GM19452 (cell line): ENCODE measurements at regions not wholly inside any gene's neighbourhood (a gene's known extent, or its start where the extent isn't known, plus 50 kb on each side); places are given as distances from the start of the nearest gene placed in this dataset.
"Not testable (repeated sequence)": the region's sequence is repeated elsewhere in the genome, so short reads cannot be mapped to it uniquely, and the experiment has no call there.

ENCODE experiments used
- ATAC-seq: cut with Tn5 transposase; IDR thresholded peaks from one replicate; pipeline ENCODE4 v1.9.1; 2021; ENCODE audit not compliant: unreplicated experiment

GRCh38 chr5:125225424-125225823 lies 479.0 kb upstream of the ZNF608 start:
- ATAC-seq, result no peak

- ATAC-seq, result no peak
Observed at GRCh38 chr5:125226825-125227224, 480.4 kb upstream of the ZNF608 start.

- ATAC-seq, result no peak
Observed at GRCh38 chr5:125227333-125228095, 481.1 kb upstream of the ZNF608 start.

GRCh38 chr5:125228363-125229070 lies 482.1 kb upstream of the ZNF608 start:
- no peak for ATAC-seq

- no peak for ATAC-seq
Observed at GRCh38 chr5:125229556-125229955, 483.1 kb upstream of the ZNF608 start.

- ATAC-seq, result no peak
Observed at GRCh38 chr5:125232779-125233230, 486.4 kb upstream of the ZNF608 start.

- ATAC-seq, result no peak
Observed at GRCh38 chr5:125233944-125234343, 487.5 kb upstream of the ZNF608 start.

GRCh38 chr5:125236007-125236406 lies 489.6 kb upstream of the ZNF608 start:
- no peak for ATAC-seq

- no peak for ATAC-seq
Observed at GRCh38 chr5:125236981-125237380, 490.5 kb upstream of the ZNF608 start.

- ATAC-seq, result no peak
Observed at GRCh38 chr5:125244531-125244930, 498.1 kb upstream of the ZNF608 start.

- no peak for ATAC-seq
Observed at GRCh38 chr5:125245216-125245615, 498.8 kb upstream of the ZNF608 start.

GRCh38 chr5:125249400-125249799 lies 503.0 kb upstream of the ZNF608 start:
- ATAC-seq, result no peak

GRCh38 chr5:125251703-125252102 lies 505.3 kb upstream of the ZNF608 start:
- ATAC-seq, result no peak

- not testable (repeated sequence) for ATAC-seq
Observed at GRCh38 chr5:125253634-125254033, 507.2 kb upstream of the ZNF608 start.

- ATAC-seq, result no peak
Observed at GRCh38 chr5:125254267-125254666, 507.8 kb upstream of the ZNF608 start.

GRCh38 chr5:125256296-125256695 lies 509.9 kb upstream of the ZNF608 start:
- ATAC-seq, result no peak

GRCh38 chr5:125257057-125257972 lies 510.9 kb upstream of the ZNF608 start:
- no peak for ATAC-seq

- no peak for ATAC-seq
Observed at GRCh38 chr5:125257997-125258396, 511.6 kb upstream of the ZNF608 start.

GRCh38 chr5:125258615-125259014 lies 512.2 kb upstream of the ZNF608 start:
- no peak for ATAC-seq

- no peak for ATAC-seq
Observed at GRCh38 chr5:125261505-125262250, 515.2 kb upstream of the ZNF608 start.

- no peak for ATAC-seq
Observed at GRCh38 chr5:125262782-125263181, 516.3 kb upstream of the ZNF608 start.
